ENCODE measurements at regions not wholly inside any gene's neighbourhood (a gene's known extent, or its start where the extent isn't known, plus 50 kb on each side); places are given as distances from the start of the nearest gene placed in this dataset.

- no peak for DNase-seq
Observed at GRCh38 chr6:120924214-120924613, 410.1 kb downstream of the TBC1D32 start.

GRCh38 chr6:120918137-120918536, 416.1 kb downstream of the TBC1D32 start:
- no peak for DNase-seq

- no peak for DNase-seq
Observed at GRCh38 chr6:120916844-120917243, 417.4 kb downstream of the TBC1D32 start.

GRCh38 chr6:120913486-120913885, 420.8 kb downstream of the TBC1D32 start:
- no peak for DNase-seq

- DNase-seq: no peak
Observed at GRCh38 chr6:120908767-120909166, 425.5 kb downstream of the TBC1D32 start.

- no peak for DNase-seq
Observed at GRCh38 chr6:120903836-120904235, 430.4 kb downstream of the TBC1D32 start.

GRCh38 chr6:120899932-120900331, 434.3 kb downstream of the TBC1D32 start:
- DNase-seq: no peak

GRCh38 chr6:120894077-120894476, 440.2 kb downstream of the TBC1D32 start:
- DNase-seq: no peak

GRCh38 chr6:120876931-120877330, 457.3 kb downstream of the TBC1D32 start:
- no peak for DNase-seq

- no peak for DNase-seq
Observed at GRCh38 chr6:120876424-120876823, 457.9 kb downstream of the TBC1D32 start.

GRCh38 chr6:120875900-120876299, 458.4 kb downstream of the TBC1D32 start:
- no peak for DNase-seq

- no peak for DNase-seq
Observed at GRCh38 chr6:120874422-120874821, 459.9 kb downstream of the TBC1D32 start.

GRCh38 chr6:120873125-120873865, 461.0 kb downstream of the TBC1D32 start:
- DNase-seq: no peak

GRCh38 chr6:120872262-120872578, 462.1 kb downstream of the TBC1D32 start:
- DNase-seq: no peak

- DNase-seq: no peak
Observed at GRCh38 chr6:120871416-120872261, 462.6 kb downstream of the TBC1D32 start.

GRCh38 chr6:120869397-120869796, 464.9 kb downstream of the TBC1D32 start:
- DNase-seq: no peak

GRCh38 chr6:120857422-120857821, 476.9 kb downstream of the TBC1D32 start:
- DNase-seq: no peak

- no peak for DNase-seq
Observed at GRCh38 chr6:120854583-120854982, 479.7 kb downstream of the TBC1D32 start.

GRCh38 chr6:120853489-120853888, 480.8 kb downstream of the TBC1D32 start:
- DNase-seq: no peak

- DNase-seq: no peak
Observed at GRCh38 chr6:120852293-120852849, 481.9 kb downstream of the TBC1D32 start.

GRCh38 chr6:120826253-120826652, 508.0 kb downstream of the TBC1D32 start:
- peak; percentile 5 for DNase-seq

GRCh38 chr6:120816794-120817193, 517.5 kb downstream of the TBC1D32 start:
- no peak for DNase-seq

GRCh38 chr6:120805276-120805675, 529.0 kb downstream of the TBC1D32 start:
- DNase-seq: no peak

- DNase-seq: no peak
Observed at GRCh38 chr6:120804612-120805011, 529.7 kb downstream of the TBC1D32 start.

Data from activated CD4-positive, alpha-beta T cell treated with anti-CD3 and anti-CD28 coated beads, Interleukin-2, Interleukin-6, amounts not matched to agents 100 ng/mL and 50 ng/mL, durations not matched to agents 16 hours and 8 hours (primary cell).